Neural cell (in vitro differentiated cells): ENCODE measurements at regions not wholly inside any gene's neighbourhood (a gene's known extent, or its start where the extent isn't known, plus 50 kb on each side); places are given as distances from the start of the nearest gene placed in this dataset.

ENCODE experiments used
- H2AFZ ChIP-seq: fragments of 200-600, 300-800 bp; sonication (generic), shearing (Covaris generic); 2 replicates; pipeline ENCODE4 v1.6.0; 2014; ENCODE audit warnings: low read depth, mild to moderate bottlenecking, antibody characterized with exemption, low read length, moderate library complexity
- H3F3A ChIP-seq: fragments of 200-600 bp; shearing (Covaris generic); 2 replicates; pipeline ENCODE4 v1.6.1; 2016; ENCODE audit warnings: mild to moderate bottlenecking, moderate library complexity, mixed read lengths, antibody characterized with exemption, low read length; ENCODE audit not compliant: insufficient read depth, poor library complexity, severe bottlenecking
- H3K27ac ChIP-seq: fragments of 200-600, 300-800 bp; sonication (generic), shearing (Covaris generic); 2 replicates; pipeline ENCODE4 v1.5.1; 2014; ENCODE audit warnings: mild to moderate bottlenecking, low read length, moderate library complexity
- H3K27me3 ChIP-seq: fragments of 300-800, 200-600 bp; sonication (generic), shearing (Covaris generic); 2 replicates; pipeline ENCODE4 v1.6.0; 2014; ENCODE audit warnings: mild to moderate bottlenecking, low read depth, low read length, moderate library complexity; ENCODE audit not compliant: insufficient read depth
- H3K36me3 ChIP-seq: fragments of 300-800, 200-600 bp; sonication (generic), shearing (Covaris generic); 2 replicates; pipeline ENCODE4 v1.5.1; 2014; ENCODE audit warnings: mild to moderate bottlenecking, antibody characterized with exemption, low read length, moderate library complexity; ENCODE audit not compliant: insufficient read depth
- H3K4me2 ChIP-seq: fragments of 300-800, 200-600 bp; sonication (generic), shearing (Covaris generic); 2 replicates; pipeline ENCODE4 v1.6.0; 2014; ENCODE audit warnings: mild to moderate bottlenecking, low read length
- H3K4me3 ChIP-seq: fragments of 300-800, 200-600 bp; sonication (generic), shearing (Covaris generic); 2 replicates; pipeline ENCODE4 v1.5.1; 2014; ENCODE audit warnings: mild to moderate bottlenecking, low read length, moderate library complexity
- H3K79me2 ChIP-seq: fragments of 200-600 bp; shearing (Covaris generic); replicated peaks from 2 replicates; pipeline ENCODE4 v1.6.0; 2014; ENCODE audit warnings: mild to moderate bottlenecking, low read length, moderate library complexity; ENCODE audit not compliant: insufficient read depth
- H3K9ac ChIP-seq: fragments of 300-800, 200-600 bp; sonication (generic), shearing (Covaris generic); 2 replicates; pipeline ENCODE4 v1.6.1; 2016; ENCODE audit warnings: mild to moderate bottlenecking, low read length, mixed read lengths
- H3K9me2 ChIP-seq: fragments of 200-600 bp; shearing (Covaris generic); 2 replicates; pipeline ENCODE4 v1.6.1; 2016; ENCODE audit warnings: mild to moderate bottlenecking, low read length, mixed read lengths; ENCODE audit not compliant: insufficient read depth
- H3K9me3 ChIP-seq: fragments of 200-600, 300-800 bp; sonication (generic), shearing (Covaris generic); 2 replicates; pipeline ENCODE4 v1.6.1; 2016; ENCODE audit warnings: mild to moderate bottlenecking, mixed run types, low read length, moderate library complexity, mixed read lengths
- H4K20me1 ChIP-seq: fragments of 200-600 bp; shearing (Covaris generic); 2 replicates; pipeline ENCODE4 v1.6.1; 2016; ENCODE audit warnings: mild to moderate bottlenecking, mixed run types; ENCODE audit not compliant: insufficient read depth
- EP300 ChIP-seq: fragments of 450-650 bp; conservative IDR thresholded peaks from 2 replicates; pipeline ENCODE4 v1.6.1; 2014; ENCODE audit warnings: antibody characterized with exemption, mild to moderate bottlenecking, moderate library complexity; ENCODE audit not compliant: poor library complexity, severe bottlenecking
- MXI1 ChIP-seq: fragments of 450-650 bp; conservative IDR thresholded peaks from 2 replicates; pipeline ENCODE4 v1.6.1; 2014; ENCODE audit warnings: antibody characterized with exemption, mild to moderate bottlenecking; ENCODE audit not compliant: poor library complexity, severe bottlenecking
- POLR2AphosphoS5 ChIP-seq: IDR thresholded peaks from 2 replicates; pipeline ENCODE4 v1.6.1; 2012
- RAD21 ChIP-seq: fragments of 450-650 bp; conservative IDR thresholded peaks from 2 replicates; pipeline ENCODE4 v1.6.1; 2014; ENCODE audit warnings: antibody characterized with exemption, mild to moderate bottlenecking, moderate library complexity
- SMC3 ChIP-seq: fragments of 450-650 bp; conservative IDR thresholded peaks from 2 replicates; pipeline ENCODE4 v1.6.1; 2014; ENCODE audit warnings: antibody characterized with exemption, mild to moderate bottlenecking, moderate library complexity; ENCODE audit not compliant: poor library complexity
- TAF1 ChIP-seq: IDR thresholded peaks from 2 replicates; pipeline ENCODE4 v1.6.1; 2012; ENCODE audit warnings: low read depth
- TF ChIP-seq, protein P1 (sequence below): IDR thresholded peaks from 2 replicates; pipeline ENCODE4 v1.6.1; 2012; ENCODE audit warnings: borderline replicate concordance
- TF ChIP-seq, protein P2 (sequence below): fragments of 450-650 bp; IDR thresholded peaks from 2 replicates; pipeline ENCODE4 v1.5.1; 2014; ENCODE audit warnings: antibody characterized with exemption, mild to moderate bottlenecking, moderate library complexity; ENCODE audit not compliant: poor library complexity, severe bottlenecking

DNA sequence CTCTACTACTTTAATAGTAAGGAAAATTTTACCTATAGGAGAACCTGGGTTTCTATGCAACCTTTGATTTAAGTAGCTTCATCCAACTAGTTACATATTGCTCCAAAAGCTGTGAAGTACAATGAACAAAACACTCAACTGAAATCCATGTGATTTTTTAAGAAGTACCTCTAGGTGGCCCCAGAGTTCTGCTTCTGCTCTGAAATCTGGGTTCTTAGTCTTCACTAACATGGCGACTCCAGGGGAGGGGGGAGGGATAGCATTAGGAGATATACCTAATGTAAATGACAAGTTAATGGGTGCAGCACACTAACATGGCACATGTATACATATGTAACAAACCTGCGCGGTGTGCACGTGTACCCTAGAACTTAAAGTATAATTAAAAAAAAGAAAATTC lies 73.4 kb upstream of the MAGEB2 start:
- Histone ChIP-seq H3F3A (no peaks in the 10 kb centered on the region), H3K27me3 (no peaks in the 10 kb centered on the region), H3K9ac (no peak overlapping the region), H3K36me3 (no peaks in the 10 kb centered on the region), H4K20me1 (no peaks in the 10 kb centered on the region), H2AFZ (no peak overlapping the region), H3K27ac (no peak overlapping the region), H3K79me2 (no peaks in the 10 kb centered on the region), H3K9me2 (no peaks in the 10 kb centered on the region), H3K4me3 (no peak overlapping the region), H3K4me2 (no peak overlapping the region), H3K9me3 (no peaks in the 10 kb centered on the region)
- no peak for TF ChIP-seq MXI1
- TF ChIP-seq, protein P1, sequence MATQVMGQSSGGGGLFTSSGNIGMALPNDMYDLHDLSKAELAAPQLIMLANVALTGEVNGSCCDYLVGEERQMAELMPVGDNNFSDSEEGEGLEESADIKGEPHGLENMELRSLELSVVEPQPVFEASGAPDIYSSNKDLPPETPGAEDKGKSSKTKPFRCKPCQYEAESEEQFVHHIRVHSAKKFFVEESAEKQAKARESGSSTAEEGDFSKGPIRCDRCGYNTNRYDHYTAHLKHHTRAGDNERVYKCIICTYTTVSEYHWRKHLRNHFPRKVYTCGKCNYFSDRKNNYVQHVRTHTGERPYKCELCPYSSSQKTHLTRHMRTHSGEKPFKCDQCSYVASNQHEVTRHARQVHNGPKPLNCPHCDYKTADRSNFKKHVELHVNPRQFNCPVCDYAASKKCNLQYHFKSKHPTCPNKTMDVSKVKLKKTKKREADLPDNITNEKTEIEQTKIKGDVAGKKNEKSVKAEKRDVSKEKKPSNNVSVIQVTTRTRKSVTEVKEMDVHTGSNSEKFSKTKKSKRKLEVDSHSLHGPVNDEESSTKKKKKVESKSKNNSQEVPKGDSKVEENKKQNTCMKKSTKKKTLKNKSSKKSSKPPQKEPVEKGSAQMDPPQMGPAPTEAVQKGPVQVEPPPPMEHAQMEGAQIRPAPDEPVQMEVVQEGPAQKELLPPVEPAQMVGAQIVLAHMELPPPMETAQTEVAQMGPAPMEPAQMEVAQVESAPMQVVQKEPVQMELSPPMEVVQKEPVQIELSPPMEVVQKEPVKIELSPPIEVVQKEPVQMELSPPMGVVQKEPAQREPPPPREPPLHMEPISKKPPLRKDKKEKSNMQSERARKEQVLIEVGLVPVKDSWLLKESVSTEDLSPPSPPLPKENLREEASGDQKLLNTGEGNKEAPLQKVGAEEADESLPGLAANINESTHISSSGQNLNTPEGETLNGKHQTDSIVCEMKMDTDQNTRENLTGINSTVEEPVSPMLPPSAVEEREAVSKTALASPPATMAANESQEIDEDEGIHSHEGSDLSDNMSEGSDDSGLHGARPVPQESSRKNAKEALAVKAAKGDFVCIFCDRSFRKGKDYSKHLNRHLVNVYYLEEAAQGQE, result no peak

DNA sequence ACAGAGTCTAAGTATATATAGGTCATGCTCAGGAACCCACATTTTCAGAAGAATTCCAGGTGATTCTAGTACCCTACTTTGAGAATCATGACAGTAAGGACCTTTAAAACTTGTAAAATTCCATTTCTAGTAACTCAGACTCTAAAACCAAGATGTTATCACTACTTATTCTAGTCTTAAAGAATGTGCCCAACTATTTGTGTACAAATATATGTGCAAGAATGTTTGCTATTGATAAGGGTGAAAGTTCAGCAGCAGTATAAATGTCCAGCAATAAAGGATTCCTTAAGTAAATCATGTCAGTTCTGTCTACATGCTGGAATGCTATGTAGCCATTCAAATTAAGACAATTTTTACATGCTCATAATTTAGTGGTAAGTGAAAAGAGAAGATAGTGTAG lies 71.1 kb upstream of the MAGEB2 start:
- no peak overlapping the region for H2AFZ ChIP-seq

DNA sequence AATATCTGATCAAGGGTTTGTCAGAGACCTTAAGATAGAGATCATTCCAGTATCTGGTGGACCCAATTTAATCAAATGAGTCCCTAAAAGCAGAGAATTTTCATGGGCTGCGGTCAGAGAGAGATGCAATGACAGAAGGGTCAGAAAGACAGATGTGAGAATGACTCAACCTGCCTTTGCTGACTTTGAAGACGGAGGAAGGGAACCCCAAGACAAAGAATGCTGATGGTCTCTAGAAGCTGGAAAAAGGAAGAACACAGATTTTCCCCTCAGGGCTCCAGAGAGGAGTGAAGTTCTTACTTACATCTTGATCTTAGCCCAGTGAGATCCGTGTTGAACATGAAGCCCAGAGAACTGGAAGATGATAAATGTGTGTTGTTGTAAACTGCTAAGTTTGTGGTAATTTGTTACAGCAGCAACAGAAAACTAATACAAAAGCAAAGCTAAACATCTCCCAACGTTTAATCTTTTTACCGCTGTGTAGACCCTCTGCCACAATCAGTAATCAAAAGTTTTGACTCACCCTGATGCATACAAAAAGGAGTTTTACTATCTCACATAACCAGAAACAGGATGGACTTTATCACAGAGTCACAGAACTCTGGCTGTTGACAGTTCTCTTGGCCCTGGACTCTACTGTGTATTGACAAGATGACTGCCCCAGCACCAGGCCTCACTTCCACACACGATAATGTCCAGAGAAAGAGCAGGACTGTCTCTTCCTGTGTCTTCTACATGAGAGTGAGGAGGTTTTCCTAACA lies 70.2 kb upstream of the MAGEB2 start:
- Histone ChIP-seq H3F3A (no peaks in the 10 kb centered on the region), H3K27me3 (no peaks in the 10 kb centered on the region), H3K9me2 (no peaks in the 10 kb centered on the region), H2AFZ (no peak overlapping the region), H3K27ac (no peak overlapping the region), H3K79me2 (no peaks in the 10 kb centered on the region), H4K20me1 (no peaks in the 10 kb centered on the region), H3K9me3 (no peaks in the 10 kb centered on the region), H3K9ac (no peak overlapping the region), H3K4me3 (no peak overlapping the region), H3K36me3 (no peaks in the 10 kb centered on the region), H3K4me2 (no peak overlapping the region)
- TF ChIP-seq SMC3 (no peak), RAD21 (no peak), EP300 (no peak), TAF1 (no peak), POLR2AphosphoS5 (no peak)

More for the DNA sequence above, 71.1 kb upstream of the MAGEB2 start:
- Histone ChIP-seq H4K20me1 (no peaks in the 10 kb centered on the region), H3K9me3 (no peaks in the 10 kb centered on the region), H3K4me3 (no peak overlapping the region), H3K9ac (no peak overlapping the region), H3K27ac (no peak overlapping the region), H3K4me2 (no peak overlapping the region), H3K27me3 (no peaks in the 10 kb centered on the region), H3F3A (no peaks in the 10 kb centered on the region), H3K36me3 (no peaks in the 10 kb centered on the region), H3K9me2 (no peaks in the 10 kb centered on the region), H3K79me2 (no peaks in the 10 kb centered on the region)
- TF ChIP-seq EP300 (no peak), RAD21 (no peak)
- TF ChIP-seq, protein P2, sequence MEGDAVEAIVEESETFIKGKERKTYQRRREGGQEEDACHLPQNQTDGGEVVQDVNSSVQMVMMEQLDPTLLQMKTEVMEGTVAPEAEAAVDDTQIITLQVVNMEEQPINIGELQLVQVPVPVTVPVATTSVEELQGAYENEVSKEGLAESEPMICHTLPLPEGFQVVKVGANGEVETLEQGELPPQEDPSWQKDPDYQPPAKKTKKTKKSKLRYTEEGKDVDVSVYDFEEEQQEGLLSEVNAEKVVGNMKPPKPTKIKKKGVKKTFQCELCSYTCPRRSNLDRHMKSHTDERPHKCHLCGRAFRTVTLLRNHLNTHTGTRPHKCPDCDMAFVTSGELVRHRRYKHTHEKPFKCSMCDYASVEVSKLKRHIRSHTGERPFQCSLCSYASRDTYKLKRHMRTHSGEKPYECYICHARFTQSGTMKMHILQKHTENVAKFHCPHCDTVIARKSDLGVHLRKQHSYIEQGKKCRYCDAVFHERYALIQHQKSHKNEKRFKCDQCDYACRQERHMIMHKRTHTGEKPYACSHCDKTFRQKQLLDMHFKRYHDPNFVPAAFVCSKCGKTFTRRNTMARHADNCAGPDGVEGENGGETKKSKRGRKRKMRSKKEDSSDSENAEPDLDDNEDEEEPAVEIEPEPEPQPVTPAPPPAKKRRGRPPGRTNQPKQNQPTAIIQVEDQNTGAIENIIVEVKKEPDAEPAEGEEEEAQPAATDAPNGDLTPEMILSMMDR, result no peak
